Naive thymus-derived CD4-positive, alpha-beta T cell (primary cell): ENCODE measurements at regions not wholly inside any gene's neighbourhood (a gene's known extent, or its start where the extent isn't known, plus 50 kb on each side); places are given as distances from the start of the nearest gene placed in this dataset.
A peak's percentile ranks its signal among the peaks of the same experiment; 100 is the strongest.

Experiments
- ATAC-seq: fragments of 150-1000 bp; cut with Tn5 transposase; 2 replicates; pipeline ENCODE4 v1.10.0; 2021; ENCODE audit warnings: mild to moderate bottlenecking, moderate library complexity
- CTCF ChIA-PET: fragments of 350-600 bp; sonication (Branson Sonifier 250); formaldehyde crosslinking; loops from one replicate; lab custom pipeline; 2021; ENCODE audit warnings: antibody characterized with exemption; lab: Charles Lee
- POLR2A ChIA-PET: fragments of 350-600 bp; sonication (Branson Sonifier 250); formaldehyde crosslinking; loops from one replicate; lab custom pipeline; 2021; ENCODE audit warnings: antibody characterized with exemption, inconsistent platforms; lab: Charles Lee
- DNase-seq, 9 donors: peaks; one replicate each; pipeline versions ENCODE4 v3.0.0 to v3.0.0-alpha.2; 2020 to 2022; ENCODE audit warnings: mixed read lengths in 1 of 9
- H3K27ac ChIP-seq: one replicate; pipeline ENCODE4 v1.7.0; 2013; ENCODE audit warnings: mild to moderate bottlenecking, low read depth, low read length, moderate library complexity
- H3K27me3 ChIP-seq, 2 donors: one replicate each; pipeline ENCODE4 v1.7.0; 2013; ENCODE audit warnings: low read length in 2 of 2, mild to moderate bottlenecking in 2 of 2, moderate library complexity in 2 of 2; ENCODE audit not compliant: control insufficient read depth in 2 of 2, insufficient read depth in 2 of 2
- H3K36me3 ChIP-seq, 3 experiments: 1 replicate in 2 of 3; 2 replicates in 1 of 3; pipeline ENCODE4 v1.7.0; 2013; ENCODE audit warnings: low read length in 3 of 3, mild to moderate bottlenecking in 3 of 3, moderate library complexity in 1 of 3; ENCODE audit not compliant: insufficient read depth in 3 of 3, control insufficient read depth in 2 of 3
- H3K4me1 ChIP-seq, 2 donors: one replicate each; pipeline ENCODE4 v1.7.0; 2013; ENCODE audit warnings: low read length in 2 of 2, mild to moderate bottlenecking in 2 of 2, moderate library complexity in 1 of 2; ENCODE audit not compliant: control insufficient read depth in 2 of 2, insufficient read depth in 2 of 2
- H3K4me3 ChIP-seq: 2 replicates; pipeline ENCODE4 v1.7.0; 2013; ENCODE audit warnings: mild to moderate bottlenecking, low read length
- H3K9me3 ChIP-seq, 3 experiments: 1 replicate in 2 of 3; 2 replicates in 1 of 3; pipeline ENCODE4 v1.7.0; 2013; ENCODE audit warnings: low read length in 3 of 3; ENCODE audit not compliant: control insufficient read depth in 2 of 3
- H3K27ac Mint-ChIP-seq, 9 donors: one replicate each; pipeline ENCODE4 v1.8.0; 2020 to 2022; ENCODE audit warnings: mixed read lengths in 9 of 9, mild to moderate bottlenecking in 8 of 9, moderate library complexity in 5 of 9, inconsistent platforms in 2 of 9
- H3K27me3 Mint-ChIP-seq, 5 donors: one replicate each; pipeline ENCODE4 v1.8.0; 2021 to 2022; ENCODE audit warnings: mixed read lengths in 5 of 5, mild to moderate bottlenecking in 1 of 5
- H3K36me3 Mint-ChIP-seq, 5 donors: one replicate each; pipeline ENCODE4 v1.8.0; 2020 to 2022; ENCODE audit warnings: mixed read lengths in 5 of 5, mild to moderate bottlenecking in 3 of 5, inconsistent platforms in 1 of 5
- H3K4me1 Mint-ChIP-seq, 7 donors: one replicate each; pipeline ENCODE4 v1.8.0; 2020 to 2022; ENCODE audit warnings: mixed read lengths in 7 of 7, mild to moderate bottlenecking in 3 of 7, inconsistent platforms in 1 of 7
- H3K4me3 Mint-ChIP-seq, 10 donors: one replicate each; pipeline ENCODE4 v1.8.0; 2020 to 2022; ENCODE audit warnings: mild to moderate bottlenecking in 10 of 10, mixed read lengths in 10 of 10, moderate library complexity in 6 of 10, inconsistent platforms in 2 of 10
- H3K9me3 Mint-ChIP-seq, 11 donors: one replicate each; pipeline ENCODE4 v1.8.0; 2020 to 2022; ENCODE audit warnings: mixed read lengths in 11 of 11, mild to moderate bottlenecking in 4 of 11, inconsistent platforms in 1 of 11, moderate library complexity in 1 of 11
- intact Hi-C, 2 donors: fragments of 100-400 bp; cut with micrococcal nuclease; formaldehyde crosslinking; loops; one replicate each; pipeline ENCODE4 v1.15.1; 2023

DNA sequence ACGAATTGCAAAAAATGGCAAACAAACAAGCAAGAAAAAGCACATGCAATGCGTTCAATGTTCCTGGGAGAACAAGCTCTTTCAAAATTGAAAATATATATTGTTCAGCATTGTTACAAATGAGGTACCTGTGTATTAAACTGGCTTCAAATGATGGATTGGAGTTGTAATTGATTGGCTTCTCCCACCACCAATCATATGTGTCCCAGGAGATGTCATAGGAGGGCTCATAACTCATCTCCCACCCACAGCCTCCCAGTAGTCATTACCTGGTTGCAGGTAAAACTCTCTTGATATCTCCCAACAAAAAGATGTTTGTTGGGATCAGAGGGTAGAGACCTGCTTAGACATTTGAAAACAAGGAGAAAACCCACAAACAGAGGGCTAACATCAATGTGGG is 302.9 kb downstream of the BAMBI start:
- H3K4me3 ChIP-seq = no peak overlapping the region
- no peaks in the 10 kb centered on the region for H3K36me3 ChIP-seq
- ChIA-PET POLR2A (no interaction called here), CTCF (no interaction called here)
- Mint-ChIP-seq H3K27ac (no peak overlapping the region), H3K9me3 (peaks cover 0 to 15% (median 4%) of the 10 kb centered on the region in 11 donors), H3K4me1 (no peaks in the 10 kb centered on the region), H3K4me3 (no peak overlapping the region), H3K27me3 (peaks cover 0 to 37% (median 9%) of the 10 kb centered on the region in 5 donors), H3K36me3 (no peaks in the 10 kb centered on the region)
- intact Hi-C loops = no loop called here
- no peaks in the 10 kb centered on the region for H3K4me1 ChIP-seq
- ATAC-seq = no peak
- DNase-seq = no peak
- H3K27me3 ChIP-seq = no peaks in the 10 kb centered on the region
- H3K27ac ChIP-seq = no peak overlapping the region
- H3K9me3 ChIP-seq = no peaks in the 10 kb centered on the region

- H3K4me1 ChIP-seq = no peaks in the 10 kb centered on the region
- Mint-ChIP-seq H3K27me3 (peaks cover 0 to 33% (median 9%) of the 10 kb centered on the region in 5 donors), H3K9me3 (peaks cover 0 to 15% (median 3%) of the 10 kb centered on the region in 11 donors), H3K4me3 (no peak overlapping the region), H3K4me1 (no peaks in the 10 kb centered on the region), H3K27ac (no peak overlapping the region), H3K36me3 (no peaks in the 10 kb centered on the region)
- ChIA-PET CTCF (no interaction called here), POLR2A (no interaction called here)
- ATAC-seq (no peak), DNase-seq (no peak)
- no peaks in the 10 kb centered on the region for H3K27me3 ChIP-seq
- H3K27ac ChIP-seq = no peak overlapping the region
- no peaks in the 10 kb centered on the region for H3K9me3 ChIP-seq
- H3K36me3 ChIP-seq = no peaks in the 10 kb centered on the region
- intact Hi-C loops = no loop called here
- H3K4me3 ChIP-seq = no peak overlapping the region
Measured at GRCh38 chr10:28981007-28981406, 303.7 kb downstream of the BAMBI start.

GRCh38 chr10:28982974-28983373 is 305.7 kb downstream of the BAMBI start:
- Histone ChIP-seq H3K4me1 (no peaks in the 10 kb centered on the region), H3K4me3 (no peak overlapping the region), H3K27me3 (no peaks in the 10 kb centered on the region), H3K27ac (no peak overlapping the region), H3K36me3 (no peaks in the 10 kb centered on the region), H3K9me3 (no peaks in the 10 kb centered on the region)
- peaks cover 0 to 10% (median 0%) of the 10 kb centered on the region in 11 donors for H3K9me3 Mint-ChIP-seq
- DNase-seq (no peak), ATAC-seq (no peak)
- no peak overlapping the region for H3K4me3 Mint-ChIP-seq
- ChIA-PET POLR2A (no interaction called here), CTCF (no interaction called here)
- H3K27ac Mint-ChIP-seq = no peak overlapping the region
- no peaks in the 10 kb centered on the region for H3K36me3 Mint-ChIP-seq
- H3K4me1 Mint-ChIP-seq = no peaks in the 10 kb centered on the region
- peaks cover 0 to 27% (median 20%) of the 10 kb centered on the region in 5 donors for H3K27me3 Mint-ChIP-seq
- intact Hi-C loops = no loop called here

DNA sequence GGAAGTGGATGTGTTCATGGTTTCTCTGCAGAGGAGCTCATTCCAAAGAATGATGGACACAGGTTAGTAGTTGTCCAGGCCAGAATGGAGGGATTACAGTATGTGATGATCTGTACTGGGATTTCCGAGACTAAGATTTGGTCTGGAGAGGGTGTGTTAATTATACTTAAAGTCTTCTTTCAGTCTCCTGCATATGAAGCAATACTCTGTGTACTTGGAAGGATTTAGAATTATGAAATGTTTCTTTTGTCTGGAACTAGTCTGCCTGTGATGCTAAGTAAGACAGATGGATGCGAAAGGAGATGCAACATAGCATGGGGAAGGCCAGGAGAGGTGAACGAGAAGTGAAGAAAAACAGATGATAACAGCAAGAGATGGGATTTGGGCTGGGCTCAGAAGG is 305.1 kb upstream of the LYZL1 start:
- Mint-ChIP-seq H3K4me1 (no peaks in the 10 kb centered on the region), H3K27ac (no peak overlapping the region), H3K27me3 (peaks cover 0 to 25% (median 14%) of the 10 kb centered on the region in 5 donors), H3K36me3 (no peaks in the 10 kb centered on the region), H3K4me3 (no peak overlapping the region), H3K9me3 (peaks cover 0 to 5% (median 0%) of the 10 kb centered on the region in 11 donors)
- ATAC-seq = no peak
- intact Hi-C loops = no loop called here
- H3K9me3 ChIP-seq = no peaks in the 10 kb centered on the region
- POLR2A ChIA-PET = no interaction called here
- no peaks in the 10 kb centered on the region for H3K4me1 ChIP-seq
- no peaks in the 10 kb centered on the region for H3K36me3 ChIP-seq
- no peaks in the 10 kb centered on the region for H3K27me3 ChIP-seq
- no peak overlapping the region for H3K27ac ChIP-seq
- CTCF ChIA-PET = no interaction called here
- no peak for DNase-seq
- H3K4me3 ChIP-seq = no peak overlapping the region

DNA sequence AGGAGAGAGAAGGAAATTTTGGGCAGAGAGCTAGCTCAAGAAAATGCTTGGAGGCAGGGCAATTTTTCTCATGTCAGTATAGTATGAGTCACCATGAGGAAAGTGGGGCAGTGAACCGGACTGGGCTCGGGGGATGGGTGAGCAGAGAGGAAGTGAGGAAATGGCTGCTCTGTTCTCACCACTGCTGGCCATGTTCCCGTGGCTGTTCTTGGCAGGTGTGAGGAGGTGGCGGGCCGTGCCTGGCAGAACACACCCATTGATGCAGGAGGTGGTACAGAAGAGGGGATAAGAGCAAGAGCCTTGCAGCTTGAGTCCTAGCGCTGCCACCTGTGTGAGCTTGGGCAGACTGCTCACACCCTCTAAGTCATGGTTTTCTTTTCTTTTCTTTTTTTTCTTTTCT is 304.4 kb upstream of the LYZL1 start:
- no peak overlapping the region for H3K27ac ChIP-seq
- no peaks in the 10 kb centered on the region for H3K4me1 ChIP-seq
- H3K4me3 ChIP-seq = no peak overlapping the region
- no peaks in the 10 kb centered on the region for H3K9me3 ChIP-seq
- Mint-ChIP-seq H3K4me1 (no peaks in the 10 kb centered on the region), H3K27ac (no peak overlapping the region), H3K4me3 (no peak overlapping the region), H3K9me3 (peaks cover 0 to 5% (median 0%) of the 10 kb centered on the region in 11 donors), H3K27me3 (peaks cover 0 to 28% (median 18%) of the 10 kb centered on the region in 5 donors), H3K36me3 (no peaks in the 10 kb centered on the region)
- no peaks in the 10 kb centered on the region for H3K36me3 ChIP-seq
- ChIA-PET POLR2A (no interaction called here), CTCF (no interaction called here)
- peak; percentile 83 for ATAC-seq
- no peak for DNase-seq
- intact Hi-C loops = no loop called here
- H3K27me3 ChIP-seq = no peaks in the 10 kb centered on the region

DNA sequence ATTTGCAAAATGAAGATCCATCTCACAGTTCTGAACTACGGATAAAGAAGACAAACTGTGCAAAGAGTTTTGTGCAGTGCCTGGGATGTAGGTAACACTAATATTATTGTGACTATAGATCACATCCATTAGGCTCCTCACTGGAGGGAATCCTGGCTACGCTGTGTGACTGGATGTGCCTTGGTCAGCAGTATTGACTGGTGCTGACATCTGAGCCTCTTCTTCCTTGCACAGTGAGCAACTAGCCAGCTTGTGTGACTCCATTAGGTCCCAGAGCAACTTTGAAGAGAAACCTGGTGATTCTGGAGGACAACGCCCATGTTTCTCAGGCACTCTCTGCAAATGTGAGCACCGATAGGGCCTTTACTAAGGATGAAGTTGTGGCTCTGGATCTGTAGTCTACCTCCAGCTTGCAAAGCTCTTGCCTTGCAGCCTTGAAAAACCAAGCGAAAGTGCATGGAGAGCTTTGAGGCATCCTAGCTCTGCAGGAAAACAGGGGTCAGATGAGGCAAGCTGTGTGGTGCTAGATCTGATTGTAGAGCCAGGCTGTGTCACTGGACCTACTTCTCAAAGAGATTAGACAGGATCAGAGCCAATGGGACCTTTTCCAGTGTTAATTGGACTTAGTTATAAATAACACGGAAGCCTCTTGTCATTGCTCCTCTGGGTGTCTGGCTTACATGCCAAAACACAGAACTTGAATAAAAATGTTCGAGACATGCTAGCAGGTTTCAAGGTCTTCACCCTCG is 303.6 kb upstream of the LYZL1 start:
- no peak overlapping the region for H3K4me3 Mint-ChIP-seq
- peaks cover 0 to 29% (median 19%) of the 10 kb centered on the region in 5 donors for H3K27me3 Mint-ChIP-seq
- Histone ChIP-seq H3K27ac (no peak overlapping the region), H3K4me3 (no peak overlapping the region), H3K36me3 (no peaks in the 10 kb centered on the region), H3K4me1 (no peaks in the 10 kb centered on the region), H3K27me3 (no peaks in the 10 kb centered on the region), H3K9me3 (no peaks in the 10 kb centered on the region)
- H3K36me3 Mint-ChIP-seq = no peaks in the 10 kb centered on the region
- no peak for ATAC-seq
- CTCF ChIA-PET = no interaction called here
- H3K27ac Mint-ChIP-seq = no peak overlapping the region
- peaks cover 0 to 5% (median 0%) of the 10 kb centered on the region in 11 donors for H3K9me3 Mint-ChIP-seq
- DNase-seq = no peak
- intact Hi-C loops = no loop called here
- H3K4me1 Mint-ChIP-seq = no peaks in the 10 kb centered on the region
- POLR2A ChIA-PET = no interaction called here

- Mint-ChIP-seq H3K9me3 (peaks cover 0 to 5% (median 0%) of the 10 kb centered on the region in 11 donors), H3K36me3 (no peaks in the 10 kb centered on the region), H3K27ac (no peak overlapping the region), H3K4me1 (no peaks in the 10 kb centered on the region), H3K4me3 (no peak overlapping the region), H3K27me3 (peaks cover 0 to 23% (median 15%) of the 10 kb centered on the region in 5 donors)
- CTCF ChIA-PET = no interaction called here
- Histone ChIP-seq H3K27me3 (no peaks in the 10 kb centered on the region), H3K9me3 (no peaks in the 10 kb centered on the region), H3K4me3 (no peak overlapping the region), H3K27ac (no peak overlapping the region), H3K4me1 (no peaks in the 10 kb centered on the region), H3K36me3 (no peaks in the 10 kb centered on the region)
- DNase-seq = no peak
- no peak for ATAC-seq
- POLR2A ChIA-PET = no interaction called here
- intact Hi-C loops = no loop called here
Measured at GRCh38 chr10:28986117-28986792, 302.6 kb upstream of the LYZL1 start.
